NCI-H146 treated with DMSO at 0.1 percent for 48 hours (cell line): ENCODE measurements at regions not wholly inside any gene's neighbourhood (a gene's known extent, or its start where the extent isn't known, plus 50 kb on each side); places are given as distances from the start of the nearest gene placed in this dataset.
A peak's percentile ranks its signal among the peaks of the same experiment; 100 is the strongest.
"Not testable (repeated sequence)": the region's sequence is repeated elsewhere in the genome, so short reads cannot be mapped to it uniquely, and the experiment has no call there.

Experiments
- DNase-seq: peaks from one replicate; lab custom pipeline; 2025; ENCODE audit not compliant: unreplicated experiment; lab: John Stamatoyannopoulos, UW

GRCh38 chr7:80019809-80020207 lies 114.8 kb upstream of the GNAI1 start:
- not testable (repeated sequence) for DNase-seq

GRCh38 chr7:80018941-80019808 lies 115.5 kb upstream of the GNAI1 start:
- peak; percentile 6 for DNase-seq

DNA sequence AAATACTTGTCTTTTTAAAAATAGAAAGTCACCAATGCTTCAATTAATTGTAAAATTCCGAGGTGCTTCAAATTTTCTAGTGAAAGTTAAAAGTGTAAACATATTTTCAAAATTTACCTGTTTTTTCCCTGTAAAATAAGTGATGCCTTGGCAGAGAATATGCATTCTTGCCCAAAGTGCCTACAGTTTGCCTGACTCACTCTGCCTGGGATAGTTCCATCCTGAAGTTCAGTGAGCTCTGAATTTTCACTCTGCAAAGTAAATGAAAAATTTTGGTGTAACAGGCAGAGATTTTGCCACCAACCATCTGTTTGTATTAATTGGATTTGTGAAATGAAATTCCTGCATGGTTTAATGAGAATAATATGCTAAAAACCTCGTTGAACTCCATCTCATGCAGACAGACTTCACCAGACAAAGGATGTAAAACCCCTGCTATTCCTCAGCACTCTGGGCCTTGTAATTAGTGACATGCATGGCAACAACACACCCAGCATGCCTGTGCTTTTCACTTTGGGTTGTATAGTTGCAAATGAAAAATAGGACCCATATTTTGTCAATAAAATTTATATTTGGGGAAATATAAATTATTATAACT lies 117.4 kb upstream of the GNAI1 start:
- no peak for DNase-seq

DNA sequence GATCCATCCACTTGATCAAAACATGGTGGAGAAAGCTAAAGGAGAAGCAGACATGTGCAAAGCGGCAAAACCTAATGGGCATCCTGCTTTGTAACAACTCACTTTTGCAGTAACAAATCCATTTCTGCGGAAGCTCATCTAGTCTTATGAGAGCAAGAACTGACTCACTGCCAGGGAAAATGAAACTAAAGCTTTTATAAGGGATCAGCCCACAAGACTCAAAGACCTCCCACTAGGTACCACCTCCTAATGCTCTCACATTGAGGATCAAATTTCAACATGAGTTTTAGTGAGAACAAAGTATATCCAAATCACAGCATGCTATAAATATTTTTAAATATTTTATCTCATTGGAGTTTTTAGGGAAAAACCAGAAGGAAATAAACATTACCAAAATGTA lies 120.1 kb upstream of the GNAI1 start:
- no peak for DNase-seq

GRCh38 chr7:80008039-80008438 lies 126.6 kb upstream of the GNAI1 start:
- DNase-seq = no peak

DNA sequence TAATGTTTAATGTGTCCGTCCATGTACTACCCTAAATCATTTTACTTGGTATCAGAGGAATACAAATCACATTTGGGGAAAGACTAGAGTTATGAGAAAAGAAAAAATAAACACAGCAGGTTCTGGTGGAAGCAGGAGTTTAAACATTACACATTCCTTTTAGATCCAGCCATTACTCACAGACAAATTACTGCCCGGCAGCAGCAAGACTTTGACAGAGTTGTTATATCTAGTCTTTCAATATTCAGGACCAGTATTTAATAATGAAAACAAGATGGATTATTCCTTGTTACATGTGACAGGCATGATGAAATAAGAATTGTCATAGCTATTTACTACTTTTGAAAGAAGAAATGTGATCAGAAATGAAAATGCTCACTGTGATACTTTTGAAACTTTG lies 131.8 kb upstream of the GNAI1 start:
- no peak for DNase-seq

- DNase-seq = no peak
Measured at GRCh38 chr7:79998363-79998762, 136.3 kb upstream of the GNAI1 start.

GRCh38 chr7:79997345-79997744 lies 137.3 kb upstream of the GNAI1 start:
- no peak for DNase-seq

- not testable (repeated sequence) for DNase-seq
Measured at GRCh38 chr7:79995741-79996140, 138.9 kb upstream of the GNAI1 start.

- no peak for DNase-seq
Measured at GRCh38 chr7:79988653-79989052, 146.0 kb upstream of the GNAI1 start.

DNA sequence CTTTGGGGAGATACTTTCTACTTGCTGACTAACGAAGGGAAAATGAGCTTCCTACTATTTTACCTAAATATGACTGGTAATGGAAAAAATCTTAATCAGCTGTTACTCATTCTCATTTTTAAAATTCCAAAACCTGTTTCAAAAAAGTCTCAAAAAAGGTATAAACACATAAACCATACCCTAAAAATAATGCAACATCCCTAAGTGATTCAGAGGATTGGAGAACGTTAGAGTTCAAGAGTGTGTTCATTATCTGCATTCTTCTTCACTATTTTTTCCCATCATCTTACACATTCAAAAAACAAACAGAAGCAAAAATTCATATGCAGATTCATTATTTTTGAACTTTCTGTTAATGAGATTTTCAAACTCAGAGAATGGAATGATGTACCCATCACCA lies 150.4 kb upstream of the GNAI1 start:
- no peak for DNase-seq

GRCh38 chr7:79982141-79982770 lies 152.4 kb upstream of the GNAI1 start:
- no peak for DNase-seq

GRCh38 chr7:79980376-79980775 lies 154.3 kb upstream of the GNAI1 start:
- DNase-seq = no peak

- no peak for DNase-seq
Measured at GRCh38 chr7:79979437-79979836, 155.2 kb upstream of the GNAI1 start.

- no peak for DNase-seq
Measured at GRCh38 chr7:79977481-79977880, 157.2 kb upstream of the GNAI1 start.

- not testable (repeated sequence) for DNase-seq
Measured at GRCh38 chr7:79976711-79977020, 158.0 kb upstream of the GNAI1 start.

DNA sequence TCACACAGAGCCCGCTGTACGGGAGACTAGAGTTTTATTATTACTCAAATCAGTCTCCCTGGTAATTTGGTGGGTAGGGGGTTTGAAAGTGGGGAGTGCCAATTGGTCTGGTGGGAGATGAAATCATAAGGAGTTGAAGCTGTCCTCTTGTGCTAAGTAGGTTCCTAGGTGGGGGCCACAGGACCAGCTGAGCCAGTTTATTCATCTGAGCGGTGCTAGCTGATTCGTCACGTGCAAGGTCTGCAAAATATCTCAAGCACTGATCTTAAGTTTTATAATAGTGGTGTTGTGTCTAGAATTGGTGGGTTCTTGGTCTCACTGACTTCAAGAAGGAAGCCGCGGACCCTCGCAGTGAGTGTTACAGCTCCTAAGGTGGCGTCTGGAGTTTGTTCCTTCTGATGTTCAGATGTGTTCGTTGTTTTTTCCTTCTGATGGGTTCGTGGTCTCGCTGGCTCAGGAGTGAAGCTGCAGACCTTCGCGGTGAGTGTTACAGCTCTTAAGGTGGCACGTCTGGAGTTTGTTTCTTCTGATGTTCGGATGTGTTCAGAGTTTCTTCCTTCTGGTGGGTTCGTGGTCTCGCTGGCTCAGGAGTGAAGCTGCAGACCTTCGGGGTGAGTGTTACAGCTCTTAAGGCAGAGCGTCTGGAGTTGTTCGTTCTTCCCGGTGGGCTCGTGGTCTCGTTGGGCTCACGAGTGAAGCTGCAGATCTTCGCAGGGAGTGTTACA lies 158.5 kb upstream of the GNAI1 start:
- DNase-seq = not testable (repeated sequence)

DNA sequence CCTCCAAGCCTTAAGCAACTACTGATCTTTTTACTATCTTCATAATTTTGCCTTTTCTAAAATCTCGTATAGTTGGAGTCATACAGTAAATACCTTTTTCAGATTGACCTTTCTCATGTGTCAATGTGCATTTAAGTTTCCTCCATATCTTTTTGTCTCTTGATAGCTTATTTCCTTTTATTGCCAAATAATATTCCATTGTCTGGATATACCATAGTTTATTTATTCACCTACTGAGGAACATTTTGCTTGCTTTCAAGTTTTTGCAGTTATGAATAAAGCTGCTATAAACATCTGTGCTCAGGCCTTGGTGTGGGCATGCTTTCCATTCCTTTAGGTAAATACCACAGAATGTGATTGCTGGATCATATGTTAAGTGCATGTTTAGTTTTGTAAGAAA lies 161.2 kb upstream of the GNAI1 start:
- DNase-seq = no peak

GRCh38 chr7:79971058-79971457 lies 163.6 kb upstream of the GNAI1 start:
- DNase-seq = no peak

DNA sequence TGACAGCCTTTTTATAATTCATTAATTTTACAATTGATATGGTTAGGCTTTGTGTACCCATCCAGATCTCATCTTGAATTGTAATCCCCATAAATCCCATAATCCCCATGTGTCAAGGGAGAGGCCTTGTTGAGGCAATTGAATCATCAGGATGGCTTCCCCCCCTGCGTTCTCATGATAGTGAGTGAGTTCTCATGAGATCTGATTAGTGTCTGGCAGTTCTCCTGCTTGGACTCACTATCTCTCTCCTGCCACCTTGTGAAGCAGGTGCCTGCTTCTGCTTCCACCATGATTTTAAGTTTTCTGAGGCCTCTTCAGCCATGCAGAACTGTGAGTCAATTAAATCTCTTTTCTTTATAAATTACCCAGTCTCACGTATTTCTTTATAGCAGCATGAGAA lies 165.7 kb upstream of the GNAI1 start:
- DNase-seq = no peak

GRCh38 chr7:79968077-79968648 lies 166.5 kb upstream of the GNAI1 start:
- no peak for DNase-seq
